Suppressor macrophage treated with lipopolysaccharide for 4 hours (primary cell): ENCODE measurements at regions not wholly inside any gene's neighbourhood (a gene's known extent, or its start where the extent isn't known, plus 50 kb on each side); places are given as distances from the start of the nearest gene placed in this dataset.
"Not testable (repeated sequence)": the region's sequence is repeated elsewhere in the genome, so short reads cannot be mapped to it uniquely, and the experiment has no call there.

Experiments
- DNase-seq: peaks from one replicate; pipeline ENCODE4 v3.0.0-alpha.2; 2020

DNA sequence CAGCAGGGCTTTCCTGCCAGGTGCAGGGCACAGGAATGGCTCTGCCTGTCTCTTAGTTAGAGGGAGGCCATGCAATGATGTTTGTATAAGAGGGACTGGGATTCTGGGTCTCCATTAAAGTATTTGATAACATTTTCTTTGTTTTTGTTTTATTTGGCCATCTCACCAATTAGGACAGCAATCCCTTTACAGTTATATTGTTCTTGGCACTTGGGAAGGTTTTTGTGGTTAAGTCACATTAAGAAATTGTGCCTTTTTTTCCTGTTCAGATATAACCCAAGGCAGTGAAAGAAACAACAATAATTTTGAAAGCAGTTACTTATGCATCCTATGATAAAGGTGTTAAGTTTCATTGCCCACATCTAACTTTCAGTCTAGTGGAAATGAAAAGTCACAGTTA, 237.4 kb upstream of the PRSS58 start:
- not testable (repeated sequence) for DNase-seq

DNA sequence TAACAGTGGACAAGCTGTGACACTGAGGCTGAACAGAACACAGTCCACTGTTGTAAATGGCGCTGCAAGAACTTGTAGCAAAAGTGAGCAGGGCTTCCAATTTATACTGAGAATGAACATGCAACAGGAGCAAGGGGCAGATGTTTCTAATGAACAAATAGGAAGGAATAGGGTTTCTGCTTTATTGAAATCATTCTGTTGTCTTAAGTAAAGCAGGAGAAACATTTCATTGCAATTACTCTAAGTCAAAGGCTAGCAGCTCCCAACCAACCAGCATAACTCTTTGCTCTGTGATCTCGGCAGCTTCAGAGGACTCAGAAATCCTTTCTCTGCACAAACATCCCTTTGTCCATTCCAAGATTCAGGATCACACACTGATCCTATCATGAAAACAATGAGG, 236.2 kb upstream of the PRSS58 start:
- DNase-seq, result no peak

DNA sequence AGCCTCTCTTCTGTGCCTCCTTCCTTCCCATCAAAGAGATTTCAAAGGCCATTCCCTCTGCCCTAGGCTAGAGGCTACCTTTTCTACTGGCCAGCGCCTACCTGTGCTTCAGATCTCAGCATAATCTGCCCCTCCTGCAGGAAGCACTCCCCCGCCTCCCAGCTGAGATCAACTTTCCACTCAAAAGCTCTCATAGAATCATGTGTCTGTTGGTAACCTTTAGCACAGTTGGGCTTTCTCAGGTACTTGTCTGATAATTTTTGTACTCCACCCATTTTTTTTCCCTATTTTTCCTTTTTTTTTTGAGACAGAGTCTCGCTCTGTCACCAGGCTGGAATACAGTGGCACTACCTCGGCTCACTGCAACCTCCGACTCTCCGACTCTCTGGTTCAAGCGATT, 231.0 kb upstream of the PRSS58 start:
- no peak for DNase-seq

DNA sequence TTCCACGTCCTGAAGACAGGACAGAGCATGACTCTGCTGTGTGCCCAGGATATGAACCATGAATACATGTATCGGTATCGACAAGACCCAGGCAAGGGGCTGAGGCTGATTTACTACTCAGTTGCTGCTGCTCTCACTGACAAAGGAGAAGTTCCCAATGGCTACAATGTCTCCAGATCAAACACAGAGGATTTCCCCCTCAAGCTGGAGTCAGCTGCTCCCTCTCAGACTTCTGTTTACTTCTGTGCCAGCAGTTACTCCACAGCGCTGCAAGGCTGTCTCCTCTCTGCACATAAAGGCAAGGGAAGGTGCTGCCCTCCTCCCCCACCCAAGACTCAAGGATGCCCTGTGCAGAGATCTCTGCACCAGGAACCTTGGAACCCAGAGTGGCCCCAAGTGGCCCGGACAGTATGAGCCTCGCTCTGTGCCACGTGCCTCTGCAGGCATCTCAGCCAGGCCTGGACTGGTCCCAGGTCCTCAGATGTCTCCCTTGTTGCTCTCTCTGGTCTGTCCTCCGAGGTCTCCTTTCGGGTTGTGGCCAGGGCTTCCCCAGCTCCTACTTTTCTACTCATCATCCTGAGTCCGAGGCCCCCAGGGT, 230.3 kb upstream of the PRSS58 start:
- DNase-seq, result no peak

DNA sequence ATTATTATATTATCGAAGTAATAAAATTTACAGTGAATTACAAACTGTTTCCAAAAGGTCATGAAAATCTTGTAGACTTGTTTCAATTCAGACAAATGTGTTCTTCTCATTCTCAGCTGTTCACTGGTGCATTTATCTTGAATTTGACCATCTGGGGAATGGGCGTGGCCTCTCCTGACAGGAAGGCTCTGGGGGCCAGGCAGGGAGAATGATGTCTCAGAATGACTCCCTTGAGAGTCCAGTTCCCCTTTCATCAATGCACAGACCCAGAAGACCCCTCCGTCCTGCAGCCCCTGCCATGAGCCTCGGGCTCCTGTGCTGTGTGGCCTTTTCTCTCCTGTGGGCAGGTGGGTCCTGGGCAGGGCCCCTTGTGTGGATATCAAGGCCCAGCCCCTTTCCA, 229.7 kb upstream of the PRSS58 start:
- DNase-seq, result not testable (repeated sequence)

GRCh38 chr7:142487124-142487523, 229.3 kb upstream of the PRSS58 start:
- no peak for DNase-seq

- DNase-seq, result no peak
Observed at GRCh38 chr7:142485617-142486226, 227.9 kb upstream of the PRSS58 start.

GRCh38 chr7:142483659-142484317, 225.9 kb upstream of the PRSS58 start:
- no peak for DNase-seq

GRCh38 chr7:142482891-142483658, 225.2 kb upstream of the PRSS58 start:
- DNase-seq, result peak; percentile 70

DNA sequence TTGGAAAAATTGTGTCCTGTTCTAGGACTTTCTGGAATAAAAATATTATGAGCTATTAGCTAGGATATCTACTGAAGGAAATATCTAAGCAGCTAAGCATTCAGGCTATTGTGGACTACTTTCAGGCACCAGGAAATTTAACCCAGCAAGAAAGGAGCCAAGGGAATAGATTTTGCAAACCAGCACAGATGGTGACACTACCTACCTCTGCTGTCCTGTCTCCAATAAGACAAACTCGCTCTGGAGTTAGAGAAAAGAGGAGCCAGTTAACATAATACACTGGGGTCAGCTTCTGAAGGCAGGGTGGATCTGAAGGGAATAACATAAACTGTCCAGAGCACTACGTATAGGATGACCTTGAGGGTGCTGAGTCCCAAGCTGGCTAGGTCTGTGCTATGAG, 223.7 kb upstream of the PRSS58 start:
- DNase-seq, result no peak

DNA sequence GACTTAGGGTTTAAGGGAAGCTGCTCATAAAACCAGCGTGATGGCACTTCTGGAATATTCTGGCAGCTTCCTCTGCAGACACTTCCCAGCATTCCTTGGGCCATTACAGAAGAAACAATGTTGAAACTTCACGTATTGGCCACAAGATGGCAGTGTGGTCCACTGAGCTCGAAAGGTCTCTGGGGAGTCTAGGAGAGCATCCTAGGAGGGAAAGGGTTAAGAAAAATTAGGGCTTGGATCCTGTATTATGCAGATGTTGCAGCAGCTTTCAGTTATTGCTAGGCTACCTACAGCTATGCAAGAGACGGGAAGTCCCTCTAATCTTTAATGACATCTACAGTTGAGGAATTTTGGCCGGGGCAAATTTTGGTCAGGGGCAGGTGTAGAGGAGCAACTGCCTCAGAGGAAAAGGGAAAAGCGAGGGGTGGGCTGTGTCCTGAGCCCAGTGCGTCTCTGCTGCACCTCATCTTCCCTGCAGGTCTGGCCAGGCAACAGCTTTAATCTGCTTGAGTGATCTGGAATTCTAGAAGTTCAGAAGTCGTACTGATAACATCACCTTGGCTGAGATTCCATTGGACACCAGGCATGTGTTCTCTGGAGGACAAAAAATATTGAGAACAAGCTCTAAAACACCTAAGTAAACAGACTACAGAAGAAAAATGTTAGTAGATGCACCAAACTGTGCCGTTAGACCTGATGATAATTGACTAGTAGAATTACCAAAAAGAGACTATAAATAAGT, 220.8 kb upstream of the PRSS58 start:
- peak; percentile 54 for DNase-seq

DNA sequence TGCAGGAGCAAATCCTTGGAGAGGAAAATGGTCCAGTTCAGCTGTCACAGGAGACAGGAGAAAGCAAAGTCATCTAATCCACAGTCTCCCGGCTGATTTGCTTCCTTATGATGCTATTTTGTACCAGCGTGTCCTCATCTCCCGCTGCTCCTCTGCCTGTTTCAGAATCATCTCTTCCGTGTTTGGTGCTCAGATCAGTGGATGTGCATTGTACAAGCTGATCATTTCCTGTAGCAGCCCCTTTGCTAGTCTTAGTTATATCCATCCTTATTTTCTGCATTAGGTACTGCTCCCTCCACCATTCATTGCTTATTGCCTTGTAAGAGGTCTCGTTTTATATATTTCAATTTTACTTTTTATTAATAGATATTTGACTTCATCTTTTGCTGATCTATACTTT, 219.9 kb upstream of the PRSS58 start:
- not testable (repeated sequence) for DNase-seq

- DNase-seq, result no peak
Observed at GRCh38 chr7:142477079-142477651, 219.3 kb upstream of the PRSS58 start.

- DNase-seq, result no peak
Observed at GRCh38 chr7:142476077-142476476, 218.2 kb upstream of the PRSS58 start.

DNA sequence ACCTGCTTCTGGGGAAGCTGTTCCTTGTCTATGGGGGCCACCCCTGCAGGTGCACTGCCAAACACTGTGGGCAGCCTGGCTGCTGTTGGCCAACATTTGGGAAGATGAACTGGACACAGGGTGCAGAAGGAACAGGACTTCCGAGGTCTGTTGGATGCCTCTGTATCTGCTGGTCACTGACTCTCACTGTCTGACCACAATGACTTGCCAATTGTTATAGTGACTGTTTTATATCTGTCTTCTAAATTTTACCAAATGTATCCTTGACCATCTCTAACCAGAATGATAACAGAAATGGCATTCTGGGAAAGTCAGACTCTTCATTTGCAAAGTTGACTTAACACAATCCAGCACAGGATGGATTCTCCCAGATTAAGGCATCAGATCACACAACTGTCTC, 214.0 kb upstream of the PRSS58 start:
- no peak for DNase-seq

DNA sequence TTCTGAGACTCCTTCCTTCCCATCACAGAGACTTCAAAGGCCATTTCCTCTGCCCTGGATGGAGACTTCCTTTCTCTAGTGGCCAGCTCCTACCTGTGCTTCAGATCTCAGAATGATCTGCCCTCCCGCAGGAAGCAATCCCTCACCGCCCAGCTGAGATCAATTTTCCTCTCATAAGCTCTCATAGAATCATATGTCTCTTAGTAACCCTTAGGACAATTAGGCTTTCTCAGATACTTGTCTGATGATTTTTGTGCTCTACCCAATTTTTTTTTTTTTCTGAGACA, 212.6 kb upstream of the PRSS58 start:
- no peak for DNase-seq

- no peak for DNase-seq
Observed at GRCh38 chr7:142469696-142470543, 212.1 kb upstream of the PRSS58 start.

DNA sequence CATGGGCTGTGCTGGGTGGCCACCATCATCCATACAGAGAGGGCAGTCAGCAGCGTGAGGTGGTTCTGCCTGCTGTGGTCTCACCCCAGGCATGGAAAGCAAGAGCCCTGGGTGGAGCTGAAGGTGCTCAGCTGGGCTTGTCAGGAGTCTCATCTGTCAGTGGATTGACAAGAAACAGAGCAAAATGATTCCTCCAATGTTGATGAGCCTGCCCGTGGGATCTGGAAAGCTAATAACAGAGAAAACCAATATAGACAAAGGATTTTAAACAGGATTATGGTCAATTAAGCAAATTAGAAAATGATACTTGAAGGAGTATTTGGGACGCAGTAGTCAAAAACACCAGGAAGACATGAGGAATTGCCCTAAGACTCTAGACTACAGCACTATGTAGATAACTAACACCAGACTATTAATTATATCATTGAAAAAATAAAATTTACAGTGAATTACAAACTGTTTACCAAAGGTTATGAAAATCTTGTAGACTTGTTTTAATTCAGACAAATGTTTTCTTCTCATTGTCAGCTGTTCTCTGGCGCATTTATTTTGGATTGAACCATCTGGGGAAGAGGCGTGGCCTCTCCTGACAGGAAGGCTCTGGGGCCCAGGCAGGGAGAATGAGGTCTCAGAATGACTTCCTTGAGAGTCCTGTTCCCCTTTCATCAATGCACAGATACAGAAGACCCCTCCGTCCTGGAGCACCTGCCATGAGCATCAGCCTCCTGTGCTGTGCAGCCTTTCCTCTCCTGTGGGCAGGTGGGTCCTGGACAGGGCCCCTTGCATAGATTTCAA, 211.2 kb upstream of the PRSS58 start:
- no peak for DNase-seq

DNA sequence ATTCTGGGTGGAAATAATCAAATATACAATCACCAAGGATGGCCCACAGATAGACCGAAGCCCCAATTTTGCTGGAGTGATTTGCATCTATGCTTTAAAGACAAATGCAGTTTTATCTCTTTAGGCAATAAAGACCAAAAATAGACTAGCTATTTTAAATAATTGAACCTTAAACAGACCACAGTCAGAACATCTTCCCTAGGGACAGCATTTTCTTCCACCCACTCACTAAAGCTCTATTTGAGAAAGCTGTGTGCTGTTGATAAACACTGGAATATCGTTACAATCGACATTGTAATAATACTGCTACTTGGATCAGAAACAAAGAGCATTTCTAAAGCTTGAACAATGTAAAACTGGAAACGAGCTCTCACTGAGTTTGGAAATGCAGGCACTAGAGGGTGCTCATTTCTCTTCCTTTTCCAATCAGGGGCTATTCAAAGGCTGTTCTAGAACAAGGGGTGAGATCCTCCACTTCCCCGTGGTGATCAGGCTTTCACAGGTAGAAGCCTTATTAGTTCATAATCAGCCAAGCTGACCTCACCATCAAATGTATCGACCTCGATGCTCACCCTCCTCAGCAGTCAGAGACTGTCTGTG, 209.3 kb upstream of the PRSS58 start:
- not testable (repeated sequence) for DNase-seq

- DNase-seq, result no peak
Observed at GRCh38 chr7:142463401-142463850, 205.6 kb upstream of the PRSS58 start.

DNA sequence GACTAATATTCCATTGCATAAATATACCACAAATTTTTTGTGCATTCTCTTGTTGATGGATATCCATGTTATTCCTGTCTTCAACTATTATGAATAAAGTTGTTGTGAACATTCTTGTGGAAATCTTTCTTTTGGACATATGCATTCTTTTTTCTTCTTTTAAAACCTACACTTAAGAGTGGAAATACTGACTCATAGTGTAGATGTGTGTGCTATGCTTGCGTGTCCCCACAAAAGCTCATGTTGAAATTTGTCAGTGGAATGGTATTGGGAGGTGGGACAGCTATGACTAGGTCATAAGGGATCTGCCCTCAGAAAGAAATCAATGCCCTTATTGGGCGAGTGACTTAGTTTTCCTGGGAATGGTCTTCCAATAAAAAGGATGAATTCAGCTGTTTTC, 203.6 kb upstream of the PRSS58 start:
- no peak for DNase-seq
